Progenitor cell of endocrine pancreas (in vitro differentiated cells): ENCODE measurements at regions not wholly inside any gene's neighbourhood (a gene's known extent, or its start where the extent isn't known, plus 50 kb on each side); places are given as distances from the start of the nearest gene placed in this dataset.

ENCODE experiments used
- DNase-seq: peaks from one replicate; pipeline ENCODE4 v3.0.0; 2021; ENCODE audit warnings: low spot score; ENCODE audit not compliant: unreplicated experiment
- H3K27ac Mint-ChIP-seq: 2 replicates; pipeline ENCODE4 v1.8.0; 2021; ENCODE audit warnings: mild to moderate bottlenecking, moderate library complexity, mixed read lengths
- H3K27me3 Mint-ChIP-seq: 2 replicates; pipeline ENCODE4 v1.8.0; 2021; ENCODE audit warnings: mixed read lengths
- H3K36me3 Mint-ChIP-seq: 2 replicates; pipeline ENCODE4 v1.8.0; 2022; ENCODE audit warnings: mixed read lengths; ENCODE audit not compliant: insufficient read depth
- H3K4me1 Mint-ChIP-seq: 2 replicates; pipeline ENCODE4 v1.8.0; 2021; ENCODE audit warnings: low read depth, mixed read lengths
- H3K4me3 Mint-ChIP-seq: 2 replicates; pipeline ENCODE4 v1.8.0; 2021; ENCODE audit warnings: low read depth, mild to moderate bottlenecking, moderate library complexity, mixed read lengths
- H3K9me3 Mint-ChIP-seq: 2 replicates; pipeline ENCODE4 v1.8.0; 2021; ENCODE audit warnings: low read depth, mixed read lengths
- TF ChIP-seq, protein P1 (sequence below): fragments of 200-600 bp; sonication (generic); IDR thresholded peaks from one replicate; pipeline ENCODE4 v1.5.0; 2021; ENCODE audit warnings: antibody characterized with exemption, mild to moderate bottlenecking; ENCODE audit not compliant: unreplicated experiment

DNA sequence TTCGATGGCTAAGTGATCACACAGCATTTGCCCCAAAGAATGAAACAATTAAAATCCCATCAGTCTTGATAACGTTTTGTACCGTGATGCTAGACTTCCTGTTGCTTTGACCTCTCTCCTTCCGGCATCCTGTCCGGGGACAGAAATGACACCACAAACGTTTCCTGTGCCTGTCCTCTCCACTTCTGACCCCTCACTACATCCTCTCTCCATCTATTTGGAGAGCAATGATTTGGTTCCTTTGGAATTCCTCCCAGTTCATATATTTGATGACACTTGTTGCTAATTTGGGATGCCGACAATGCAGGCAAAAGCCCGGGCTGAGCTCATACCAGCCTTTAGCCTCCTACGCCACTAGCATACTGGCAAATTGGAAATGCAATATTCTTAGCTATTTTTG lies 151.2 kb upstream of the CCDC68 start:
- no peak overlapping the region for H3K4me3 Mint-ChIP-seq

DNA sequence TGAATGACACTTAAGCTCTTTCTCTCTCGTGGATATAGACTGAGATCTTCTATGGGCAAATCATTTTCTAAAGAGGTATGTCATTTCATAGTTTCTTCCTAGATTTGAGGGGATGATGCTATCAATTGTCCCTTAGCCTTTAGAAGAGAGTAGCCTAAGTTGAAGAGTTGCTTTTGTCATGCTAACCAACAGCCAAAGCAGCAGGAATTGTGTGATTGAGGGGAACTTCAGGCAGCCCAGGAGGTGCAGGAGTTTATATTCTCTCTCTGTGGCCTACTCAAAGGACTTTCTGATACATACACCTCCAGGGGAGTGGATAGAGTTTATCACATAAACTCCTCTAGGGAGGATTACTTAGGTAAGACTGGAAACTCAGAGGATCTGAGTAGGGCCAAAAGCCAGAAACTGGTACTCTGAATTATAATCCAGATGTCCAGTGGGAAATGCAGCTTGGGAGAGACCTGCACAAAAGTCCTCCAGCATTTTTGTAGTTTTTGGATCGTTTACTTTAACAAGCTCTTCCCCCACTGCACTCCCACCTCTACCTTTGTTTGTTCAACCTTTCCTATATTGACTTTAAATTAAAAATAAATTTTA lies 150.7 kb upstream of the CCDC68 start:
- Mint-ChIP-seq H3K4me1 (no peaks in the 10 kb centered on the region), H3K9me3 (no peaks in the 10 kb centered on the region), H3K27ac (no peak overlapping the region), H3K27me3 (peaks cover 3% of the 10 kb centered on the region), H3K36me3 (no peaks in the 10 kb centered on the region), H3K4me3 (no peak overlapping the region)
- TF ChIP-seq, protein P1, sequence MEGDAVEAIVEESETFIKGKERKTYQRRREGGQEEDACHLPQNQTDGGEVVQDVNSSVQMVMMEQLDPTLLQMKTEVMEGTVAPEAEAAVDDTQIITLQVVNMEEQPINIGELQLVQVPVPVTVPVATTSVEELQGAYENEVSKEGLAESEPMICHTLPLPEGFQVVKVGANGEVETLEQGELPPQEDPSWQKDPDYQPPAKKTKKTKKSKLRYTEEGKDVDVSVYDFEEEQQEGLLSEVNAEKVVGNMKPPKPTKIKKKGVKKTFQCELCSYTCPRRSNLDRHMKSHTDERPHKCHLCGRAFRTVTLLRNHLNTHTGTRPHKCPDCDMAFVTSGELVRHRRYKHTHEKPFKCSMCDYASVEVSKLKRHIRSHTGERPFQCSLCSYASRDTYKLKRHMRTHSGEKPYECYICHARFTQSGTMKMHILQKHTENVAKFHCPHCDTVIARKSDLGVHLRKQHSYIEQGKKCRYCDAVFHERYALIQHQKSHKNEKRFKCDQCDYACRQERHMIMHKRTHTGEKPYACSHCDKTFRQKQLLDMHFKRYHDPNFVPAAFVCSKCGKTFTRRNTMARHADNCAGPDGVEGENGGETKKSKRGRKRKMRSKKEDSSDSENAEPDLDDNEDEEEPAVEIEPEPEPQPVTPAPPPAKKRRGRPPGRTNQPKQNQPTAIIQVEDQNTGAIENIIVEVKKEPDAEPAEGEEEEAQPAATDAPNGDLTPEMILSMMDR: no peak
- no peak for DNase-seq

More for the DNA sequence above, 151.2 kb upstream of the CCDC68 start:
- H3K27me3 Mint-ChIP-seq: peaks cover 3% of the 10 kb centered on the region
- no peaks in the 10 kb centered on the region for H3K36me3 Mint-ChIP-seq
- H3K4me1 Mint-ChIP-seq: no peaks in the 10 kb centered on the region
- no peaks in the 10 kb centered on the region for H3K9me3 Mint-ChIP-seq
- TF ChIP-seq, protein P1: no peak
- DNase-seq: no peak
- H3K27ac Mint-ChIP-seq: no peak overlapping the region

DNA sequence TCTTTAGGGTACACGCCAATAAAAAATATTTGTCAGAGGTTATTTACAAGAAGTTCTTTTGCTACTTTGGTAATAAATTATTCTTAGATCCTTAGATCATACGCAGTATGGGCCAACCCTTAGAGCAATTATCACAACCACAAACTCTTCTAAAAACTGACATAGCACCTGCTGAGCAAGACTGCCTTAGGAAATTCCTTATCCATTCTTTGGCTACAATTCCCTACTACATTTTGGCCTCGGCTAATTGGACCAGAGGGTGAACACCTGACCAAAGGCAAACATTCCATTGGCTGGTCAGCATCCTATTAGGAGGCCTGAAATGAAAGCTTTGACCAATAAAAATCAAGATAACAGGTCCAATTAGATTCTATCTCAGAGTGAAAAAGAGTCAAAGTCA lies 147.6 kb upstream of the CCDC68 start:
- Mint-ChIP-seq H3K36me3 (no peaks in the 10 kb centered on the region), H3K27ac (no peak overlapping the region), H3K4me3 (no peak overlapping the region), H3K9me3 (no peaks in the 10 kb centered on the region), H3K4me1 (no peaks in the 10 kb centered on the region), H3K27me3 (no peaks in the 10 kb centered on the region)
- TF ChIP-seq, protein P1: no peak
- DNase-seq: no peak

DNA sequence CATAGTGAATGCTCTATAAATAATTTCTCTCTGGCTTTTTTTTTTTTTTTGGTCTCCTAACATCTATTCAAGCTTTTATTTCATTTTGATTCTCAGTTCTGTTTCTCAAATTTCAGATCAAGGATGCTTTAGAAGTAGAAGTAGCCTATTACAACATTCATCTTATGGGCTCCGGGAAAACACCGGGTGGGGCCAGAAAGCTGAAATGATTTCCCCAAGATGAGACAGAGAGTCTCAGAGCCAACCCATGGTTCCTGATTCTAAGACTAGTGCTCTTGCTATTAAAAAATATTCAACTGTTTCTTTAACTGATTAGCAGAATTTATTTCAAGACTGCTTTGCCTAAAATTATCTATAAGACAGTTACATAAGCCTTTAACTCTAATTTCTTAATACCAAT lies 147.2 kb upstream of the CCDC68 start:
- Mint-ChIP-seq H3K9me3 (no peaks in the 10 kb centered on the region), H3K27me3 (no peaks in the 10 kb centered on the region), H3K4me1 (no peaks in the 10 kb centered on the region), H3K36me3 (no peaks in the 10 kb centered on the region), H3K4me3 (no peak overlapping the region), H3K27ac (no peak overlapping the region)
- TF ChIP-seq, protein P1: no peak
- DNase-seq: no peak

DNA sequence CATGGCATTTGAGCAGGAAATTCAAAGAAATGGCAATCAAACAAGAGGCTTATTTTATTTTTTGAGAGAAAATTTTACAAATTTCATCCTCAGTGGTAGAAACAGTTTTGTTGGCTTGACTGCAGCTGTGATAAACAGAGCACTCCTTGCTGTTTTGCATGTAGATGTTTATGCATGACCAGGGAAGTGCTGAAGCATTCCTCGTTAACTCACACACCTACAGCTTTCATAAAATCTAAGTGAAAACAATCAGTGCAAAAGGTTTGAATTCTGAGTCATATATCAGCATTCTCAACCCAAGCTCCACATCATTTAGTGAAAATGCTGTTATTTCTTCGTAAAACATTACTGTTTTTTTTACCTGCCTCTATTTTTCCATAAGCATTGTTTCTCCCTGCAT lies 146.6 kb upstream of the CCDC68 start:
- no peak overlapping the region for H3K4me3 Mint-ChIP-seq
- TF ChIP-seq, protein P1: no peak
- H3K36me3 Mint-ChIP-seq: no peaks in the 10 kb centered on the region
- no peak overlapping the region for H3K27ac Mint-ChIP-seq
- DNase-seq: no peak
- H3K9me3 Mint-ChIP-seq: no peaks in the 10 kb centered on the region
- peaks cover 2% of the 10 kb centered on the region for H3K4me1 Mint-ChIP-seq
- H3K27me3 Mint-ChIP-seq: no peaks in the 10 kb centered on the region
